H4 (cell line): ENCODE measurements at regions not wholly inside any gene's neighbourhood (a gene's known extent, or its start where the extent isn't known, plus 50 kb on each side); places are given as distances from the start of the nearest gene placed in this dataset.
"Not testable (repeated sequence)": the region's sequence is repeated elsewhere in the genome, so short reads cannot be mapped to it uniquely, and the experiment has no call there.

Source experiments
- DNase-seq: peaks from one replicate; pipeline ENCODE4 v3.0.0-alpha.2; 2015; ENCODE audit warnings: low spot score

DNA sequence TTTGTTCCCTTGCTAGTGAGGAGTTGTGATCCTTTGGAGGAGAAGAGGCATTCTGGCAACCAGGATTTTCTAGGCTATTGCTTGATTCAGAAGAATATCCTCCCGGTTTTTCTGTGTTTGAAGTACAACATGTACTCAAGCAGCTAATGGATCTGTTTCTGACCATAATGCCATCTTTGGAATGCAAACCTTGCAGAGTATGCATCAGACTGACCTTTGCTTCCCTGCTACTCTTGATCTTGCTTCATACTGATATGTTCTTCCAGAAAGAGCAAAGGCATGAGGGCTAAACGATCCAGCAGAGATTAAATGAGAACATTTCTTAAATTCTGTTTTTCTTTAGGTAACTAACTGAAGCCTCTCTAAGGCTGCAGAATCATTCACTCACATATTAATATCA, 265.4 kb upstream of the SLC7A11 start:
- DNase-seq = no peak

- DNase-seq = no peak
Measured at GRCh38 chr4:138501614-138502013, 259.5 kb upstream of the SLC7A11 start.

- DNase-seq = no peak
Measured at GRCh38 chr4:138500869-138501268, 258.7 kb upstream of the SLC7A11 start.

- no peak for DNase-seq
Measured at GRCh38 chr4:138499627-138500026, 257.5 kb upstream of the SLC7A11 start.

DNA sequence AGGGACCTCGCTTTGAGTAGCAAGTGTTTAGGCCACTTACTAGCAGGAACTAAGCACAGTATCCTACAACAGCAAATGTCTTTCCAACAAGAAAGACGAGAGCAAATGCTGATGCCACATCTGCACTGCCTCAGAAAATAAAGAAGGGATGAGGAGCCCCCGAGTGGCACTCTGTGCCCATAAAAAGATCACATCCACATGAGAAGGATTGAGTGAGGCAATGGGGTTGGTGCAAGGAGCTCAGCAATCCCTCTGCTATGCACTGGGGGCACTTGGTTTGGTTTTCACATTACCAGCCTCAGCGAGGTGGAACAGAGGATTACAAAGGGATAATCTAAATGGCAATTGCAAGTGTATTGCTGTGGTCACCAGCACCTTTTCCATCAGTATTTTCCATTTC, 252.8 kb upstream of the SLC7A11 start:
- DNase-seq = peak; percentile 76

DNA sequence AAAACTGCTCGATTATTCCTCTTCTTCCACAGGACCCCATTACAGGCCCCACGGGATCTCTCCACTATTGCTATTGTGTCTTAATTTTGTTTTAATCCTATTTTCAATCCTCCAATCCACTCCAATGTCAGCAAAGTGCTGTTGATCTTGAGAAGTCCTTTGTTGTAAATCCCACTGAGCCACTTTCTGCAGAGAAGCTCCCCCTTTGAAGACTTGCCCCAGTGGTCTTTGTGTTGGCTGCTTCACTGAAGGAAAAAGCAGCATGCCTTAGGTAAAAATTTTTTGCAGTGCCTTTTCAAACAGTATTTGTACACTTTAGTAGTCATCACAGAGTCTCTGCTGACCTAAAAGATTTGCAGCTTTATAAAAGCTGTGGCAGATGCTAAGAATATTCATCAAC, 252.0 kb upstream of the SLC7A11 start:
- DNase-seq = no peak

GRCh38 chr4:138492176-138492575, 250.0 kb upstream of the SLC7A11 start:
- DNase-seq = no peak

- DNase-seq = no peak
Measured at GRCh38 chr4:138488533-138488932, 246.4 kb upstream of the SLC7A11 start.

DNA sequence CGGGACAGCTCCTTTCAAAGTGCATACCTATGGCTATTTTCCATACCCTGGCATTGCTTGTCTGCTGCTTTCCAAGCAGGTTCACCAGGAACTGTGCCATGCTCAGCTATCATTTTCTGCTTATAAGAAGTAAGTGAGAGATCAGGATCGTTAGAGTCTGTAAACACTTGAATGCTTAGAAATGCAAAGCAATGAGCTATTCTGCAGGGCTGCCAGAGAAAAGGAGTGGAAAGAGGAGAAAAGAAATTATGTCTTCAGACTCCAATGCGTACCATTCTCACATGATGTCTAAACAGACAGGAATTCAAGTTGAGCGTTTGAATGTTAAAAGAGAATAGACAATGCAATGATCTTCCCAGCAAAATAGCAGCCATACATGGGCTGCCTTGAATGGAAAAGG, 245.5 kb upstream of the SLC7A11 start:
- no peak for DNase-seq

- DNase-seq = no peak
Measured at GRCh38 chr4:138487230-138487629, 245.1 kb upstream of the SLC7A11 start.

- no peak for DNase-seq
Measured at GRCh38 chr4:138485498-138485897, 243.3 kb upstream of the SLC7A11 start.

DNA sequence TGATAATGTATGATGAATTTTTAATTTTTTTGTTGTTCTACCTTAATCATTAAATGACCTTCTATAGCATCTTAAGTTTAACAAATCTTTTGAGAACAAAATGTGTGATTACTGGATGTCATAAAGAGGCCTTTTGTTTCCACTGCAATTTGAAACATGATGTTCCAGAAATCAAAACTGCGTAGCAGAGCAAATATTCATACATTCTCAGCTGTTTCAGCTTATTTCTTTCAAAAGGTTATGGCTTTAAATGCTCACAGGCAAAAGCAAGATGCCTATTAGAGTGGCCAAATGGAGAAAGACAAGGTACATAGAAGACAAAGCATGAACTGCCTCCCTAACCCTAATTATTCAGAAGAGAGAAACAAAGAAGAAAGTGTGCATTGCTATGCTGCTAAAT, 233.0 kb upstream of the SLC7A11 start:
- no peak for DNase-seq

DNA sequence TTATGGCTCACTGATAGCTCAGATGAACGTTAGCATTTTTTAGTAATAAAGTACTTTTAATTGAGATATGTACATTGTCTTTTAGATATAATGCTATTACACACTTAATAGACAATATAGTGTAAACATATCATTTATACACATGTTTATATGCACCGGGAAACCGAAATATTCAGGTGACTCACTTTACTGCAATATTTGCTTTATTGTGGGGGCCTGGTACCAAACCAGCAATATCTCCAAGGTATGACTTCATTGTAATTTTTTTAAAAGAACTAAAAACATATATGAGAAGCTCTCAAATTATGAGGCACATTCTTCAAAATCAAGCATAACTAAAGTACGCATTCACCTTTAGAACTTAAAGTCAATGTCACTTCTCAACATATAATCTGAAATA, 231.2 kb upstream of the SLC7A11 start:
- no peak for DNase-seq

DNA sequence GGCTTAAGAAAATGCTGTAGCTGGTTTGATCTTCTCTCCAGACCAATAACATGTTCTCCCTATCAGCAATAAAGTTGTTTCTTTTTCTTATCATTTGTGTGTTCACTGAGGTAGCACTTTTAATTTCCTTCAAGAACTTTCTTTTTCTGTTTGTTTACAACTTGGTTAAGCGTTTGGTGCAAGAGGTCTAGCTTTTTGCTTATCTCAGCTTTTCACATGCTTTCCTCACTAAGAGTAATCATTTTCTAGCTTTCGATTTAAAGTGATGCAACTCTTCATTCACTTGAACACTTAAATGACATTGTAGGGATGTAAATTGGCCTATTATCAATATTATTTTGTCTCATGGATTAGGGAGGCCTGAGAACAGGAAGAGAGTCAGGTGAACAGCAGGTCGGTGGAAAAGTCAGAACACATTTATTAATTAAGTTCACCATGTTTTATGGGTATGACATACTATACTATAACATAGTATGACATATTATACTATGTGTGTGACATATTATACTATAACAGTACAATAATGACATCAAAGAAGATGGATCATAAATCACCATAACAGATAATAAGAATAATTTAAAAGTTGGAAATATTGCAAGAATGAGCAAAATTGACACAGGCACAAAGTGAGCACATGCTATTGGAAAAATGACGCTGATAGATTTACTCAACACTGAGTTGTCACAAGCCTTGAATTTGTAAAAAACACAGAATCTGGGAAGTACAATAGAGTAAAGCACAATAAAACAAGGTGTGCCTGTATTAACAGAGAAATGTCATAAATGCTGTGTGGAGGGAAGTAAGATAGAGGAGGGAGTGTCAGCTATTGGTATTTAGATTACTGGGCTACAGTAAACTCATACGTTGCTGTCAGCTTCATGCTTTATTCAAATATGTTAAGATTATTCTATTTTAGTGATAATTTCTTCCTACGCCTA, 218.6 kb upstream of the SLC7A11 start:
- DNase-seq = no peak

DNA sequence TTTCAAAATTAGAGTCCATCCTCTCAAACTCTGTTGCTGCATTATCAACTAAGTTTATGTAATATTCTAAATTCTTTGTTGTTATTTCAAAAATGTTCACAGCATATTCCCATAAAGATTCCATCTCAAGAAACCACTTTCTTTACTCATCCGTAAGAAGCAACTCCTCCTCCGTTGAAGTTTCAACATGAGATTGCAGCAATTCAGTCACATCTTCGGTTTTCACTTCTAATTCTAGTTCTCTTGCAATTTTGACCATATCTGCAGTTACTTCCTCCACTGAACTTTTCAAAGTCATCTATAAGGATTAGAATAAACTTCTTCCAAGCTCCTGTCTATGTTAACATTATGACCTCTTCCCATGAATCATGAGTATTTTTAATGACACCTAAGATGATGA, 216.6 kb upstream of the SLC7A11 start:
- no peak for DNase-seq

DNA sequence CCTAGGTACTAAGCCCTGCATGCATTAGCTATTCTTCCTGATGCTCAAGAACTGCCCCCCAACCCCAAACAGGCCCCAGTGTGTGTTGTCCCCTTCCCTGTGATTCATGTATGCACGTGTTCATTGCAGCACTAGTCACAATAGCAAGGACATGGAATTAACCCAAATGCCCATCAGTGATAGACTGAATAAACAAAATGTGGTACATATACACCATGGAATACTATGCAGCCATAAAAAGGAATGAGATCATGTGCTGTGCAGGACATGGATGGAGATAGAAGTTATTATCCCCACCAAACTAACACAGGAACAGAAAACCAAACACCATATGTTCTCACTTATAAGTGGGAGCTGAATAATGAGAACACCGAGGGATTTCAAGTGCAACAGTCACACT, 214.2 kb upstream of the SLC7A11 start:
- not testable (repeated sequence) for DNase-seq

GRCh38 chr4:138455097-138455496, 212.9 kb upstream of the SLC7A11 start:
- no peak for DNase-seq

DNA sequence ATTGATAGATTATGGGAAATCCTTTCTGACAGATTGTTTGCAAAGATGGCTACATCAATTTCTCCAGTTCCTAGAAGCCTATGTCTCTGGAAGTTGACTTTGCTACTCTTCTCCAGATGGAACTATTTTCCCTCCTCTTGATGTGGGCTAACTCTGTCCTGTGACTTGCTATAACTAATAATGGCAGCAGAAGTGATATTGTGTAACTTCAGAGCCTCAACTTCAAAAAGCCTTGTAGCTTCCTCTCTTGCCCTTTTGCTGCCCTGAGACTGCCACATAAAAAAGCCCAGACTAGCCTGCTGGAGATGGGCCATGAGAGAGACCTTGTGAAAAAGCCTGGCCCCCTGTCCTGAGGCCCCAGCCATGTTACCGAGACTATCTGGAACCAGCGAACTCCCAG, 210.7 kb upstream of the SLC7A11 start:
- no peak for DNase-seq

GRCh38 chr4:138451276-138451663, 209.1 kb upstream of the SLC7A11 start:
- no peak for DNase-seq

DNA sequence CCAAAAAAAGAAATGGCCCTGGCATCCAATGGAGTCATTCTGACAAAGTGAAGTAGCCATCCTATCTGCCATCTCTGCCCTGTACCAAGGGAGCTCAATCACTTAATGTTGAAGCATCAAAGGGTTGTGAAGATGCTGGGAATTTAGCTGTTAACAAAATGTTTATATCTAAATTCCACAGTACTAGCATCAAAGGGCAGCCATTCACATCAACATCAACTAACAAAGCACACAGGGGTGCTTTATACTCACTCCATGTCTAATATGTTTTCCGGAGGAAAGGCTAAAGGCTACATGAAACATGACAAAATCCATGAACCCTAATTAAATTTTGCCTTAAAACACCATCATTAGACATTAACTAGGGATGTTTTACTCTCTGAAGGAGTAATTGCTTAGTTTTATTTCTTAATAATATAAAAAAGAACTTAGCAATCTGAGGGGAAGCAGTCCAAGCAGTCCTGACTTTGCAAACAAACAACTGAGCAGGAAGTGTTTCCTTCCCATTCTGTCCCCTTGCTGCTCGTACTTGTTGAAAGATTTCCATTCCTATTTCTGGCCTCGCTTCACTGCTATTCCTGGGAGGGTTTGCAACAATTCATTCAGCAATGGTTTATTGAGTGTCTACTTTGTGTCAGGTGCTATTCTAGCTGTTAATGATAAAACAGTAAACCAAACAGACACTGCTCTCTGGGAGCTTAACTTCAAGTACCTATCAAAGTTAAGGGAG, 208.6 kb upstream of the SLC7A11 start:
- DNase-seq = no peak

- DNase-seq = no peak
Measured at GRCh38 chr4:138449938-138450337, 207.8 kb upstream of the SLC7A11 start.

DNA sequence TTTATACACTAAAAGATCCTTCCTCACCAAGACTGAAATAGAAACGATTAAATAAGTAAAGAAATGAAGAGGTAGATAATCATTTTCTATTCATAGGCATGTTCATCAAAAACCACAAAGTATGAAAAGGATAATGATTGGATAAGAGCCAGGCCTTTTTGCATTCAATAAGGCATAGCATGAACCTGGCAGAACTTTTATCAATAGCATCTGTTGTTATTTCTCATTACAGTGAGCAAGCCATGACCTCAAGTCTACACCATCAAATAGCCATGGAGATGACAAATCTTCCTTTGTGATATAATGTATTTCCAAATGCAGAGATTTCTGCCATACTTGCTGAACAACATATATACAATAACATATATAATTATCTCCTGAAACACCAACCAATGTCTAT, 206.0 kb upstream of the SLC7A11 start:
- DNase-seq = no peak

- no peak for DNase-seq
Measured at GRCh38 chr4:138446456-138446855, 204.3 kb upstream of the SLC7A11 start.
